Glutamatergic neuron (in vitro differentiated cells): ENCODE measurements at regions not wholly inside any gene's neighbourhood (a gene's known extent, or its start where the extent isn't known, plus 50 kb on each side); places are given as distances from the start of the nearest gene placed in this dataset.
A peak's percentile ranks its signal among the peaks of the same experiment; 100 is the strongest.

Experiments
- DNase-seq: peaks from one replicate; pipeline ENCODE4 v3.0.0; 2022
- H3K27ac Mint-ChIP-seq: one replicate; pipeline ENCODE4 v1.8.0; 2020; ENCODE audit warnings: mild to moderate bottlenecking, mixed read lengths, inconsistent platforms; ENCODE audit not compliant: unreplicated experiment
- H3K27me3 Mint-ChIP-seq: one replicate; pipeline ENCODE4 v1.8.0; 2020; ENCODE audit warnings: mild to moderate bottlenecking, moderate library complexity, mixed read lengths, inconsistent platforms; ENCODE audit not compliant: unreplicated experiment
- H3K36me3 Mint-ChIP-seq: one replicate; pipeline ENCODE4 v1.8.0; 2020; ENCODE audit warnings: mild to moderate bottlenecking, mixed read lengths, inconsistent platforms; ENCODE audit not compliant: unreplicated experiment
- H3K4me1 Mint-ChIP-seq: one replicate; pipeline ENCODE4 v1.8.0; 2020; ENCODE audit warnings: mild to moderate bottlenecking, low read depth, mixed read lengths, inconsistent platforms; ENCODE audit not compliant: unreplicated experiment
- H3K4me3 Mint-ChIP-seq: one replicate; pipeline ENCODE4 v1.8.0; 2020; ENCODE audit warnings: mild to moderate bottlenecking, mixed read lengths, inconsistent platforms; ENCODE audit not compliant: unreplicated experiment
- H3K9me3 Mint-ChIP-seq: one replicate; pipeline ENCODE4 v1.8.0; 2020; ENCODE audit warnings: mild to moderate bottlenecking, moderate library complexity, mixed read lengths, inconsistent platforms; ENCODE audit not compliant: unreplicated experiment
- CTCF ChIP-seq: fragments of 200-600 bp; sonication (generic); IDR thresholded peaks from one replicate; pipeline ENCODE4 v1.5.0; 2021; ENCODE audit not compliant: partially characterized antibody, unreplicated experiment

GRCh38 chr3:31294430-31295149 is 238.1 kb upstream of the STT3B start:
- TF ChIP-seq CTCF, result no peak
- Mint-ChIP-seq H3K4me3 (no peak overlapping the region), H3K27ac (no peak overlapping the region), H3K9me3 (no peaks in the 10 kb centered on the region), H3K36me3 (no peaks in the 10 kb centered on the region), H3K4me1 (peaks cover 2% of the 10 kb centered on the region), H3K27me3 (no peaks in the 10 kb centered on the region)
- DNase-seq, result no peak

- TF ChIP-seq CTCF, result no peak
- peaks cover 3% of the 10 kb centered on the region for H3K27me3 Mint-ChIP-seq
- no peaks in the 10 kb centered on the region for H3K36me3 Mint-ChIP-seq
- DNase-seq, result no peak
- H3K4me3 Mint-ChIP-seq, result no peak overlapping the region
- H3K9me3 Mint-ChIP-seq, result peaks cover 3% of the 10 kb centered on the region
- H3K27ac Mint-ChIP-seq, result no peak overlapping the region
- H3K4me1 Mint-ChIP-seq, result peaks cover 9% of the 10 kb centered on the region
Measured at GRCh38 chr3:31295150-31295765, 237.5 kb upstream of the STT3B start.

- Mint-ChIP-seq H3K27ac (no peak overlapping the region), H3K9me3 (peaks cover 13% of the 10 kb centered on the region), H3K4me3 (no peak overlapping the region), H3K36me3 (peaks cover 8% of the 10 kb centered on the region), H3K4me1 (peaks cover 20% of the 10 kb centered on the region), H3K27me3 (peaks cover 9% of the 10 kb centered on the region)
- no peak for DNase-seq
- TF ChIP-seq CTCF, result no peak
Measured at GRCh38 chr3:31297726-31298298, 234.9 kb upstream of the STT3B start.

DNA sequence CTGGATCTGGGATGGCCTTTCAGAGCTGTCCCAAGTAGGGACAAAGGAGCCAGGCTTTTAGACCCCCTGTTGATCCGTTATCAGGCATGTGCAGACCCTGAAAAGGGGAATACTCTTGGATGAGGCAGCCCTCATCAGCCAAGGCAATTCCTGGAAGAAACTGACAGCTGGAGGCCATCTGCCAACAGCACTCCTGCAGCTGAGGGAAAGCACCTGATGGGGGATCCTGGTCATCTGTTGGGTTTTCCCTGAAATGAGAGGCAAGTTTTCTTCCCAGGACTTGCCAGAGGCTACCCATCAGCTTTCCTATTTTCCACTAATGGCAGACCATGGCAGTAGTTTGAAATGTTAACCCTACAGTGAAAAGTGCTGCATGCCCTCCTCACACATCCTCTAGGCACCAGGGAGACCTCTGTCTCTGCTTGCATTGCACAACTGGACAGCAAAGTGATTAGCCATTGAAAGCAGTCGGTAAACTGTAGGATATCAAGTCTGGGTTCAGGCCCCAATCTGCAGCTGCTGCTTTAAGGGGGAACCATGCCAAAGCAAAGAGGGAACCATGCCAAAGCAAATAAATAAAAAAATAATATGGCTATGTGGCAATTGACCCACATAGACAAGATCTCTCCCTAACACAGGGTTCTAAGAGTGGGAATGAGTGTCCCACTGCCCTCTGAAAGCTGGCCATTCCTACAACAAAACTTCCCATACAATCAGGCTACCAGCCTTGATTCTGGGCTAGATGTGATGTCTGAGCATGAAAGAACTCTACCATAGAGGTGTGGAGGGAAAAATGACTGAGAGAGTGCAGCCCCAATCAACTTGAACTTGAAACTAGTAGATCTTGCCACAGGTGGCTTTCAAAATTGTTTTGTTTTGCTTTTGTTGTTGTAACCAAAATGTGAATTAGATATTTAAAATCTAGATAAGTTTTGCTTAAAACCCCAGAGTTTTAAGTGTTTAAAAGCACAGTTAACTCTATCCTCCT is 232.0 kb upstream of the STT3B start:
- peaks cover 8% of the 10 kb centered on the region for H3K36me3 Mint-ChIP-seq
- H3K4me3 Mint-ChIP-seq, result peak overlapping the region; percentile 10
- TF ChIP-seq CTCF, result no peak
- H3K27ac Mint-ChIP-seq, result peak overlapping the region; percentile 82
- peak; percentile 43 for DNase-seq
- H3K9me3 Mint-ChIP-seq, result peaks cover 13% of the 10 kb centered on the region
- H3K4me1 Mint-ChIP-seq, result peaks cover 20% of the 10 kb centered on the region
- H3K27me3 Mint-ChIP-seq, result peaks cover 9% of the 10 kb centered on the region
